GM12891 (cell line): ENCODE measurements at regions not wholly inside any gene's neighbourhood (a gene's known extent, or its start where the extent isn't known, plus 50 kb on each side); places are given as distances from the start of the nearest gene placed in this dataset.

Experiments used
- DNase-seq: peaks from one replicate; pipeline ENCODE4 v3.0.0; 2011; ENCODE audit warnings: low spot score; ENCODE audit not compliant: insufficient read length
- FAIRE-seq: peaks from 2 replicates; lab custom pipeline; 2011; peaks lifted over from hg19 to GRCh38; lab: Jason Lieb, UNC
- PAX5 ChIP-seq: IDR thresholded peaks from 2 replicates; pipeline ENCODE4 v1.6.1; 2011; ENCODE audit warnings: low read length, moderate library complexity, mild to moderate bottlenecking; ENCODE audit not compliant: insufficient read depth, severe bottlenecking
- POLR2A ChIP-seq: IDR thresholded peaks from 2 replicates; pipeline ENCODE4 v1.6.1; 2011; ENCODE audit warnings: low read depth, low read length, control low read depth
- POLR2AphosphoS5 ChIP-seq: IDR thresholded peaks from 2 replicates; pipeline ENCODE4 v1.6.1; 2011; ENCODE audit warnings: low read depth, low read length, control low read depth
- POU2F2 ChIP-seq: IDR thresholded peaks from 2 replicates; pipeline ENCODE4 v1.6.1; 2011; ENCODE audit warnings: low read depth, mild to moderate bottlenecking, control low read depth, low read length, moderate library complexity
- SPI1 ChIP-seq: IDR thresholded peaks from 2 replicates; pipeline ENCODE4 v1.6.1; 2011; ENCODE audit warnings: low read depth, low read length, control low read depth
- TAF1 ChIP-seq: IDR thresholded peaks from 2 replicates; pipeline ENCODE4 v1.6.1; 2011; ENCODE audit warnings: low read depth, low read length, control low read depth

- no peak for TF ChIP-seq POU2F2
- TF ChIP-seq POLR2AphosphoS5, result no peak
- TF ChIP-seq PAX5, result no peak
- TF ChIP-seq TAF1, result no peak
- no peak for TF ChIP-seq SPI1
- TF ChIP-seq POLR2A, result no peak
- no peak for FAIRE-seq
- no peak for DNase-seq
Measured at GRCh38 chr3:117417411-117417810, 707.8 kb downstream of the TUSC7 start.

GRCh38 chr3:117427081-117427480 is 717.5 kb downstream of the TUSC7 start:
- FAIRE-seq, result no peak
- TF ChIP-seq POLR2AphosphoS5 (no peak), PAX5 (no peak), POU2F2 (no peak), TAF1 (no peak)
- DNase-seq, result no peak

- TF ChIP-seq PAX5 (no peak), POLR2AphosphoS5 (no peak), POU2F2 (no peak), POLR2A (no peak), SPI1 (no peak), TAF1 (no peak)
- FAIRE-seq, result no peak
- no peak for DNase-seq
Measured at GRCh38 chr3:117433427-117433826, 723.8 kb downstream of the TUSC7 start.

- no peak for TF ChIP-seq TAF1
- no peak for TF ChIP-seq SPI1
- TF ChIP-seq PAX5, result no peak
- TF ChIP-seq POU2F2, result no peak
- TF ChIP-seq POLR2A, result no peak
- TF ChIP-seq POLR2AphosphoS5, result no peak
- DNase-seq (no peak), FAIRE-seq (no peak)
Measured at GRCh38 chr3:117434661-117435412, 725.3 kb downstream of the TUSC7 start.

GRCh38 chr3:117435506-117435905 is 725.9 kb downstream of the TUSC7 start:
- FAIRE-seq (no peak), DNase-seq (no peak)
- TF ChIP-seq POU2F2, result no peak
- no peak for TF ChIP-seq SPI1
- TF ChIP-seq PAX5, result no peak
- TF ChIP-seq POLR2A, result no peak
- no peak for TF ChIP-seq TAF1
- no peak for TF ChIP-seq POLR2AphosphoS5

GRCh38 chr3:117439812-117440211 is 730.2 kb downstream of the TUSC7 start:
- TF ChIP-seq POU2F2 (no peak), SPI1 (no peak), PAX5 (no peak), POLR2AphosphoS5 (no peak), TAF1 (no peak), POLR2A (no peak)
- DNase-seq (no peak), FAIRE-seq (no peak)

- no peak for DNase-seq
- FAIRE-seq, result no peak
- TF ChIP-seq POLR2A, result no peak
- no peak for TF ChIP-seq POU2F2
- TF ChIP-seq PAX5, result no peak
- no peak for TF ChIP-seq TAF1
- TF ChIP-seq POLR2AphosphoS5, result no peak
- no peak for TF ChIP-seq SPI1
Measured at GRCh38 chr3:117441851-117442250, 732.3 kb downstream of the TUSC7 start.

GRCh38 chr3:117442566-117442965 is 733.0 kb downstream of the TUSC7 start:
- DNase-seq (no peak), FAIRE-seq (no peak)
- TF ChIP-seq POLR2A (no peak), TAF1 (no peak), PAX5 (no peak), SPI1 (no peak), POU2F2 (no peak), POLR2AphosphoS5 (no peak)

GRCh38 chr3:117443014-117443413 is 733.4 kb downstream of the TUSC7 start:
- DNase-seq (no peak), FAIRE-seq (no peak)
- no peak for TF ChIP-seq POLR2AphosphoS5
- no peak for TF ChIP-seq POLR2A
- no peak for TF ChIP-seq TAF1
- TF ChIP-seq POU2F2, result no peak
- TF ChIP-seq PAX5, result no peak
- TF ChIP-seq SPI1, result no peak
